Smooth muscle cell (in vitro differentiated cells): ENCODE measurements at regions not wholly inside any gene's neighbourhood (a gene's known extent, or its start where the extent isn't known, plus 50 kb on each side); places are given as distances from the start of the nearest gene placed in this dataset.

ENCODE experiments used
- DNase-seq: peaks from one replicate; lab custom pipeline; 2025; ENCODE audit not compliant: unreplicated experiment; lab: John Stamatoyannopoulos, UW
- H2AFZ ChIP-seq: fragments of 200-600 bp; sonication (generic); 2 replicates; pipeline ENCODE4 v1.6.0; 2016; ENCODE audit warnings: antibody characterized with exemption, low read depth, mild to moderate bottlenecking
- H3F3A ChIP-seq: fragments of 200-600 bp; sonication (generic); 2 replicates; pipeline ENCODE4 v1.6.0; 2017; ENCODE audit warnings: antibody characterized with exemption, low read depth
- H3K27ac ChIP-seq: fragments of 200-600 bp; sonication (generic); 2 replicates; pipeline ENCODE4 v1.5.1; 2016; ENCODE audit warnings: low read depth, mild to moderate bottlenecking
- H3K27me3 ChIP-seq: fragments of 200-600 bp; sonication (generic); 2 replicates; pipeline ENCODE4 v1.6.1; 2016; ENCODE audit warnings: low read depth, mild to moderate bottlenecking
- H3K36me3 ChIP-seq: fragments of 200-600 bp; sonication (generic); 2 replicates; pipeline ENCODE4 v1.5.1; 2016; ENCODE audit warnings: low read depth
- H3K4me1 ChIP-seq: fragments of 200-600 bp; sonication (generic); 2 replicates; pipeline ENCODE4 v1.5.1; 2016; ENCODE audit warnings: low read depth
- H3K4me2 ChIP-seq: fragments of 200-600 bp; sonication (generic); 2 replicates; pipeline ENCODE4 v1.6.0; 2016; ENCODE audit warnings: mild to moderate bottlenecking
- H3K4me3 ChIP-seq: fragments of 200-600 bp; sonication (generic); 2 replicates; pipeline ENCODE4 v1.5.1; 2016; ENCODE audit warnings: mild to moderate bottlenecking
- H3K79me2 ChIP-seq: fragments of 200-600 bp; sonication (generic); 2 replicates; pipeline ENCODE4 v1.6.0; 2016; ENCODE audit warnings: low read depth, mild to moderate bottlenecking
- H3K9ac ChIP-seq: fragments of 200-600 bp; sonication (generic); 2 replicates; pipeline ENCODE4 v1.6.0; 2016; ENCODE audit warnings: low read depth
- H3K9me3 ChIP-seq: fragments of 200-600 bp; sonication (generic); replicated peaks from 2 replicates; pipeline ENCODE4 v1.5.1; 2016; ENCODE audit warnings: low read depth
- H4K20me1 ChIP-seq: fragments of 200-600 bp; sonication (generic); 2 replicates; pipeline ENCODE4 v1.6.0; 2016; ENCODE audit warnings: low read depth
- WGBS: methylation state at CpG from one replicate; pipeline ENCODE4 v1.1.7; 2016; ENCODE audit warnings: low lambda C conversion rate; 5-methylcytosine and 5-hydroxymethylcytosine counted together
- TF ChIP-seq, protein P1 (sequence below): fragments of 200-600 bp; sonication (generic); IDR thresholded peaks from 2 replicates; pipeline ENCODE4 v1.5.1; 2017; ENCODE audit warnings: borderline replicate concordance, mild to moderate bottlenecking, antibody characterized with exemption; ENCODE audit not compliant: insufficient read depth, poor library complexity, severe bottlenecking

DNA sequence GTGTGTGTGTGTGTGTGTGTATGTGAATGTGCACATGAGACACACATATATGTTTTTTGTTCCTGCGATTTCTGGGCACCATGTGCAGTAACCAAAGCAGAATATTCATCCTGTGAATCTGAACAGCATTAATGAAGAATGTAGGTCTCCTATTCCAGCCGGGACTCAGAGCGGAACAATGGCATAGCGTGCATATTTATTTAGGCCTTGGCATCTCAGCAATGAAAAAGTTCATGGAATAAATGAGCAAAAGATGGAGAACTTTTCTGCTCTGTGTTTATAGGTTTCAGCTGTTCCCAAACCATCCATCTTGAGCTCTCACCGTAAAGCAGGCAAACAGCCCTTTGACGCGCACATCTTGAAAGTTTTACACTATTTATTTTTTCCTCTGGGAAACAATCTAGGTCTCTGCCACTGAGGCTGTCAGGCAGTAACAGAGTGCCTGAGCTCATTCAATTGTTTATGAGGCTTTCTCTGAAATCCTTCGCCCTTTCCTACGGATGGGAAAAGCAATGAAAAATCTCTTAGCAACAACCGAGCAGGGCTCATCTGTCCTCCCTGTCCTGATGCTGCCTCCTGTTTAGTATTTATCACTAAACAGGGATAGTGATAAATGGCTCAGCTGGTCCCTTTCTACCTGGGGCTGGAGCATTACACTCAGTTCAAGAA, 65.9 kb upstream of the KCNK12 start:
- Histone ChIP-seq H3K9ac (no peak overlapping the region), H2AFZ (no peak overlapping the region), H3K4me1 (peaks cover 7% of the 10 kb centered on the region), H3K9me3 (no peaks in the 10 kb centered on the region), H4K20me1 (no peaks in the 10 kb centered on the region), H3F3A (peaks cover 10% of the 10 kb centered on the region), H3K27ac (no peak overlapping the region), H3K36me3 (no peaks in the 10 kb centered on the region), H3K4me3 (no peak overlapping the region), H3K4me2 (no peak overlapping the region), H3K79me2 (no peaks in the 10 kb centered on the region), H3K27me3 (no peaks in the 10 kb centered on the region)
- TF ChIP-seq, protein P1, sequence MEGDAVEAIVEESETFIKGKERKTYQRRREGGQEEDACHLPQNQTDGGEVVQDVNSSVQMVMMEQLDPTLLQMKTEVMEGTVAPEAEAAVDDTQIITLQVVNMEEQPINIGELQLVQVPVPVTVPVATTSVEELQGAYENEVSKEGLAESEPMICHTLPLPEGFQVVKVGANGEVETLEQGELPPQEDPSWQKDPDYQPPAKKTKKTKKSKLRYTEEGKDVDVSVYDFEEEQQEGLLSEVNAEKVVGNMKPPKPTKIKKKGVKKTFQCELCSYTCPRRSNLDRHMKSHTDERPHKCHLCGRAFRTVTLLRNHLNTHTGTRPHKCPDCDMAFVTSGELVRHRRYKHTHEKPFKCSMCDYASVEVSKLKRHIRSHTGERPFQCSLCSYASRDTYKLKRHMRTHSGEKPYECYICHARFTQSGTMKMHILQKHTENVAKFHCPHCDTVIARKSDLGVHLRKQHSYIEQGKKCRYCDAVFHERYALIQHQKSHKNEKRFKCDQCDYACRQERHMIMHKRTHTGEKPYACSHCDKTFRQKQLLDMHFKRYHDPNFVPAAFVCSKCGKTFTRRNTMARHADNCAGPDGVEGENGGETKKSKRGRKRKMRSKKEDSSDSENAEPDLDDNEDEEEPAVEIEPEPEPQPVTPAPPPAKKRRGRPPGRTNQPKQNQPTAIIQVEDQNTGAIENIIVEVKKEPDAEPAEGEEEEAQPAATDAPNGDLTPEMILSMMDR = no peak
- DNase-seq = no peak
- 78% methylated on average over 10 of the region's 10 CpGs for WGBS

DNA sequence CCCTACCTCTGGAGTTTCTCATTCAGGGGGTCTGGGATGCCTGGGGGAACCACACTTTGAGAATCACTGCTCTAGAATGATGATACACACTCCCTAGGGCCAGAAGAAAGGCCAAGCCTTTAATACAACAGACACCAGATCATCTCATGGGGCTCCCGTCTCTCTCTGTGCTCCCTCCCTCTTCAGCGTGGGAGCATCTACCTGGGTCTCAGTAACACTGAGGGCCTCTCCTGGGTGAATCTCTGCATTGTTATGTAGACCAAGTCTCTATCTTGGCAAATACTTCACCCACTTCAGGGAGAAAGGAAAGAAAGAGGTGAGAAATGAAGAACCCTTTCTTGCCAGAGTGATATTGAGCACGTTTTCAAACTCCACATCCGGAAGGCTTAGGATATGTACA, 65.4 kb upstream of the KCNK12 start:
- H2AFZ ChIP-seq = no peak overlapping the region
- H3F3A ChIP-seq = peaks cover 15% of the 10 kb centered on the region
- WGBS = 78% methylated on average over 4 of the region's 4 CpGs
- H3K9ac ChIP-seq = no peak overlapping the region
- DNase-seq = no peak
- peaks cover 12% of the 10 kb centered on the region for H3K4me1 ChIP-seq
- TF ChIP-seq, protein P1 = no peak
- no peaks in the 10 kb centered on the region for H4K20me1 ChIP-seq
- H3K4me2 ChIP-seq = no peak overlapping the region
- no peak overlapping the region for H3K27ac ChIP-seq
- no peak overlapping the region for H3K4me3 ChIP-seq
- no peaks in the 10 kb centered on the region for H3K9me3 ChIP-seq
- H3K79me2 ChIP-seq = no peaks in the 10 kb centered on the region
- H3K27me3 ChIP-seq = no peaks in the 10 kb centered on the region
- H3K36me3 ChIP-seq = no peaks in the 10 kb centered on the region

DNA sequence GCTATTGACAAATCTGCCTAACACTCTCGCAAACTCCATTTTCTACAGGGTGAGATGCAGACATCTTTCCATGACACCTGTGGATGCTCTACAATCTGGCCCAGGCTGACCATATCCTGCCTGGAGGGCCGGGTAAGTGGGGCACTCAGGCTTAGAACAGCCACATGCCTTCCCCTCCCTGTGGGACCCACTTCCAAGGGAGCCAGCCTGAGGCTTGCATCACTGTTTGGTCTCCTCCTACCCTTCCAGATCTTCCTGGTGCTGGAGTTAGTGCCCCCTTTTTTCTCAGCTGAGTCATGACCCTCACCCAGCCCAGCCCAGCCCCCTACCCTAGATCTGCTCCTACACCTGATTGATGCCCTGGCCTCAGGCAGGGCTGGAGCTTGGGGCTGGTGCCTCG, 62.0 kb upstream of the KCNK12 start:
- Histone ChIP-seq H3K79me2 (no peaks in the 10 kb centered on the region), H3K9ac (no peak overlapping the region), H4K20me1 (no peaks in the 10 kb centered on the region), H3K27me3 (no peaks in the 10 kb centered on the region), H3K4me2 (peak overlapping the region; percentile 45), H3K9me3 (no peaks in the 10 kb centered on the region), H3K36me3 (no peaks in the 10 kb centered on the region), H3F3A (peaks cover 15% of the 10 kb centered on the region), H3K4me1 (peaks cover 12% of the 10 kb centered on the region), H3K4me3 (no peak overlapping the region), H2AFZ (peak overlapping the region; percentile 75), H3K27ac (peak overlapping the region; percentile 88)
- DNase-seq = no peak
- WGBS = 89% methylated on average over 3 of the region's 3 CpGs
- TF ChIP-seq, protein P1 = no peak
